ENCODE measurements at regions not wholly inside any gene's neighbourhood (a gene's known extent, or its start where the extent isn't known, plus 50 kb on each side); places are given as distances from the start of the nearest gene placed in this dataset.

GRCh38 chr6:26288155-26288554 is 76.8 kb upstream of the BTN3A2 start:
- DNase-seq (ENCODE audit: low spot score in 2 of 2), result no peak
- ATAC-seq (ENCODE audit: low read depth), result no peak
- Mint-ChIP-seq H3K4me1 (peaks cover 4% of the 10 kb centered on the region), H3K27ac (no peak overlapping the region), H3K36me3 (peaks cover 3% of the 10 kb centered on the region), H3K27me3 (no peaks in the 10 kb centered on the region), H3K4me3 (no peak overlapping the region), H3K9me3 (peaks cover 3% of the 10 kb centered on the region)

- peaks cover 3% of the 10 kb centered on the region for H3K9me3 Mint-ChIP-seq
- H3K27ac Mint-ChIP-seq, result no peak overlapping the region
- peaks cover 2% of the 10 kb centered on the region for H3K27me3 Mint-ChIP-seq
- DNase-seq (ENCODE audit: low spot score in 2 of 2) (no peak), ATAC-seq (ENCODE audit: low read depth) (no peak)
- no peak overlapping the region for H3K4me3 Mint-ChIP-seq
- H3K4me1 Mint-ChIP-seq, result peaks cover 6% of the 10 kb centered on the region
- peaks cover 3% of the 10 kb centered on the region for H3K36me3 Mint-ChIP-seq
Measured at GRCh38 chr6:26290941-26291340, 74.1 kb upstream of the BTN3A2 start.

- Mint-ChIP-seq H3K4me3 (no peak overlapping the region), H3K36me3 (no peaks in the 10 kb centered on the region), H3K9me3 (peaks cover 1% of the 10 kb centered on the region), H3K27ac (no peak overlapping the region), H3K4me1 (peaks cover 3% of the 10 kb centered on the region), H3K27me3 (peaks cover 5% of the 10 kb centered on the region)
- ATAC-seq (ENCODE audit: low read depth) (no peak), DNase-seq (ENCODE audit: low spot score in 2 of 2) (no peak)
Measured at GRCh38 chr6:26292709-26293108, 72.3 kb upstream of the BTN3A2 start.

- peaks cover 3% of the 10 kb centered on the region for H3K4me1 Mint-ChIP-seq
- ATAC-seq (ENCODE audit: low read depth), result no peak
Measured at GRCh38 chr6:26294302-26294701, 70.7 kb upstream of the BTN3A2 start.

GRCh38 chr6:26295691-26296555 is 69.1 kb upstream of the BTN3A2 start:
- no peak for DNase-seq (ENCODE audit: low spot score in 2 of 2)
- Mint-ChIP-seq H3K36me3 (no peaks in the 10 kb centered on the region), H3K27ac (no peak overlapping the region), H3K27me3 (peaks cover 5% of the 10 kb centered on the region), H3K4me1 (peaks cover 3% of the 10 kb centered on the region), H3K4me3 (peak overlapping the region; percentile 28), H3K9me3 (no peaks in the 10 kb centered on the region)
- no peak for ATAC-seq (ENCODE audit: low read depth)

More at GRCh38 chr6:26294302-26294701, 70.7 kb upstream of the BTN3A2 start:
- Mint-ChIP-seq H3K27me3 (peaks cover 5% of the 10 kb centered on the region), H3K27ac (no peak overlapping the region), H3K36me3 (no peaks in the 10 kb centered on the region), H3K9me3 (no peaks in the 10 kb centered on the region), H3K4me3 (no peak overlapping the region)
- DNase-seq (ENCODE audit: low spot score in 2 of 2), result no peak

GRCh38 chr6:26296556-26296856 is 68.5 kb upstream of the BTN3A2 start:
- Mint-ChIP-seq H3K27me3 (peaks cover 5% of the 10 kb centered on the region), H3K4me3 (no peak overlapping the region), H3K9me3 (no peaks in the 10 kb centered on the region), H3K4me1 (peaks cover 3% of the 10 kb centered on the region), H3K27ac (no peak overlapping the region), H3K36me3 (no peaks in the 10 kb centered on the region)
- ATAC-seq (ENCODE audit: low read depth), result no peak
- DNase-seq (ENCODE audit: low spot score in 2 of 2), result no peak

GRCh38 chr6:26296857-26297648 is 67.9 kb upstream of the BTN3A2 start:
- no peak overlapping the region for H3K4me3 Mint-ChIP-seq
- no peak for ATAC-seq (ENCODE audit: low read depth)

GRCh38 chr6:26299286-26300042 is 65.5 kb upstream of the BTN3A2 start:
- peaks cover 3% of the 10 kb centered on the region for H3K4me1 Mint-ChIP-seq
- H3K27me3 Mint-ChIP-seq, result peaks cover 5% of the 10 kb centered on the region
- H3K9me3 Mint-ChIP-seq, result no peaks in the 10 kb centered on the region
- ATAC-seq (ENCODE audit: low read depth), result no peak
- H3K27ac Mint-ChIP-seq, result no peak overlapping the region
- no peak overlapping the region for H3K4me3 Mint-ChIP-seq
- no peaks in the 10 kb centered on the region for H3K36me3 Mint-ChIP-seq
- no peak for DNase-seq (ENCODE audit: low spot score in 2 of 2)

More at GRCh38 chr6:26296857-26297648, 67.9 kb upstream of the BTN3A2 start:
- Mint-ChIP-seq H3K4me1 (peaks cover 3% of the 10 kb centered on the region), H3K27me3 (peaks cover 5% of the 10 kb centered on the region), H3K9me3 (no peaks in the 10 kb centered on the region), H3K36me3 (no peaks in the 10 kb centered on the region), H3K27ac (no peak overlapping the region)
- DNase-seq (ENCODE audit: low spot score in 2 of 2), result no peak

GRCh38 chr6:26300043-26300331 is 65.0 kb upstream of the BTN3A2 start:
- peaks cover 5% of the 10 kb centered on the region for H3K27me3 Mint-ChIP-seq
- DNase-seq (ENCODE audit: low spot score in 2 of 2), result no peak
- peaks cover 8% of the 10 kb centered on the region for H3K4me1 Mint-ChIP-seq

GRCh38 chr6:26300359-26300758 is 64.6 kb upstream of the BTN3A2 start:
- Mint-ChIP-seq H3K27ac (no peak overlapping the region), H3K27me3 (peaks cover 5% of the 10 kb centered on the region), H3K9me3 (no peaks in the 10 kb centered on the region), H3K36me3 (no peaks in the 10 kb centered on the region), H3K4me1 (peaks cover 9% of the 10 kb centered on the region), H3K4me3 (no peak overlapping the region)
- ATAC-seq (ENCODE audit: low read depth), result no peak
- no peak for DNase-seq (ENCODE audit: low spot score in 2 of 2)

More at GRCh38 chr6:26300043-26300331, 65.0 kb upstream of the BTN3A2 start:
- no peaks in the 10 kb centered on the region for H3K36me3 Mint-ChIP-seq
- no peak overlapping the region for H3K27ac Mint-ChIP-seq
- ATAC-seq (ENCODE audit: low read depth), result no peak
- H3K4me3 Mint-ChIP-seq, result no peak overlapping the region
- H3K9me3 Mint-ChIP-seq, result no peaks in the 10 kb centered on the region

GRCh38 chr6:26300828-26301227 is 64.2 kb upstream of the BTN3A2 start:
- H3K9me3 Mint-ChIP-seq, result no peaks in the 10 kb centered on the region
- no peak overlapping the region for H3K4me3 Mint-ChIP-seq
- H3K36me3 Mint-ChIP-seq, result no peaks in the 10 kb centered on the region
- peaks cover 9% of the 10 kb centered on the region for H3K4me1 Mint-ChIP-seq
- peaks cover 3% of the 10 kb centered on the region for H3K27me3 Mint-ChIP-seq
- DNase-seq (ENCODE audit: low spot score in 2 of 2) (no peak), ATAC-seq (ENCODE audit: low read depth) (no peak)
- H3K27ac Mint-ChIP-seq, result no peak overlapping the region

- no peak overlapping the region for H3K27ac Mint-ChIP-seq
- DNase-seq (ENCODE audit: low spot score in 2 of 2) (no peak), ATAC-seq (ENCODE audit: low read depth) (no peak)
- H3K9me3 Mint-ChIP-seq, result no peaks in the 10 kb centered on the region
- peaks cover 9% of the 10 kb centered on the region for H3K4me1 Mint-ChIP-seq
- H3K27me3 Mint-ChIP-seq, result peaks cover under 1% of the 10 kb centered on the region
- H3K36me3 Mint-ChIP-seq, result no peaks in the 10 kb centered on the region
- H3K4me3 Mint-ChIP-seq, result no peak overlapping the region
Measured at GRCh38 chr6:26301638-26302037, 63.4 kb upstream of the BTN3A2 start.

- peaks cover 9% of the 10 kb centered on the region for H3K4me1 Mint-ChIP-seq
- peak overlapping the region; percentile 58 for H3K27ac Mint-ChIP-seq
- H3K4me3 Mint-ChIP-seq, result peak overlapping the region; percentile 38
- H3K36me3 Mint-ChIP-seq, result no peaks in the 10 kb centered on the region
- no peak for ATAC-seq (ENCODE audit: low read depth)
- H3K27me3 Mint-ChIP-seq, result no peaks in the 10 kb centered on the region
- no peaks in the 10 kb centered on the region for H3K9me3 Mint-ChIP-seq
- DNase-seq (ENCODE audit: low spot score in 2 of 2), result no peak
Measured at GRCh38 chr6:26302941-26303559, 61.9 kb upstream of the BTN3A2 start.

Measured in memory B cell (primary cell).